Astrocyte of the cerebellum (primary cell): ENCODE measurements at regions not wholly inside any gene's neighbourhood (a gene's known extent, or its start where the extent isn't known, plus 50 kb on each side); places are given as distances from the start of the nearest gene placed in this dataset.

Experiments
- DNase-seq: peaks from one replicate; pipeline ENCODE4 v3.0.0-alpha.2; 2011; ENCODE audit warnings: low read depth
- H3K4me3 ChIP-seq: 2 replicates; pipeline ENCODE4 v1.5.1; 2011; ENCODE audit warnings: mild to moderate bottlenecking, low read depth, low read length, moderate library complexity
- in situ Hi-C: cut with HindIII; loops from 2 replicates; pipeline ENCODE4 v1.10.0; 2017; ENCODE audit warnings: low sequenced_read_pairs
- TF ChIP-seq, protein P1 (sequence below): IDR thresholded peaks from 2 replicates; pipeline ENCODE4 v1.5.1; 2012; ENCODE audit warnings: low read length, low read depth, moderate library complexity, mild to moderate bottlenecking; ENCODE audit errors: missing control alignments

DNA sequence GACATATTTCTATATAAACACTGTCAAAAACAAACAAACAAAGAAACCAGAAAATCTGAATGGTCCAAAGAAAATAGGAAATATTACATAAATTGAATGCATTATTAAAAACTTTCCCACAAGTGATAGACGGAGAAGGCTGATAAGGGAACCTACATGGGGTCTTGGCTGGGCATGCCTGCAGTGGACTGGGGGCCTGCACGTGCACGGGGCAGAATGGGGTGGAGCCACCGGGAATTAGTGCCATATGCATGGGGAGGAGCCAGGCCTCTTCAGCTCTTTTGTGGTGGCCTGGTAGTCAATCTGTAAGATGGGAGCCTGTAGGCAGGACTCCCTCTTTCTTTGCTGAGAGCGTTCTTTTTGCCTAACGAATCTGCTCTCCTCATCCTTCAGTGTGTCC is 1031.7 kb upstream of the FBXO33 start:
- TF ChIP-seq, protein P1, sequence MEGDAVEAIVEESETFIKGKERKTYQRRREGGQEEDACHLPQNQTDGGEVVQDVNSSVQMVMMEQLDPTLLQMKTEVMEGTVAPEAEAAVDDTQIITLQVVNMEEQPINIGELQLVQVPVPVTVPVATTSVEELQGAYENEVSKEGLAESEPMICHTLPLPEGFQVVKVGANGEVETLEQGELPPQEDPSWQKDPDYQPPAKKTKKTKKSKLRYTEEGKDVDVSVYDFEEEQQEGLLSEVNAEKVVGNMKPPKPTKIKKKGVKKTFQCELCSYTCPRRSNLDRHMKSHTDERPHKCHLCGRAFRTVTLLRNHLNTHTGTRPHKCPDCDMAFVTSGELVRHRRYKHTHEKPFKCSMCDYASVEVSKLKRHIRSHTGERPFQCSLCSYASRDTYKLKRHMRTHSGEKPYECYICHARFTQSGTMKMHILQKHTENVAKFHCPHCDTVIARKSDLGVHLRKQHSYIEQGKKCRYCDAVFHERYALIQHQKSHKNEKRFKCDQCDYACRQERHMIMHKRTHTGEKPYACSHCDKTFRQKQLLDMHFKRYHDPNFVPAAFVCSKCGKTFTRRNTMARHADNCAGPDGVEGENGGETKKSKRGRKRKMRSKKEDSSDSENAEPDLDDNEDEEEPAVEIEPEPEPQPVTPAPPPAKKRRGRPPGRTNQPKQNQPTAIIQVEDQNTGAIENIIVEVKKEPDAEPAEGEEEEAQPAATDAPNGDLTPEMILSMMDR: no peak
- no peak overlapping the region for H3K4me3 ChIP-seq
- DNase-seq: no peak
- in situ Hi-C loops: no loop called here

GRCh38 chr14:40452674-40453073 is 1020.4 kb upstream of the FBXO33 start:
- in situ Hi-C loops: no loop called here
- no peak for DNase-seq
- H3K4me3 ChIP-seq: no peak overlapping the region
- TF ChIP-seq, protein P1: no peak

DNA sequence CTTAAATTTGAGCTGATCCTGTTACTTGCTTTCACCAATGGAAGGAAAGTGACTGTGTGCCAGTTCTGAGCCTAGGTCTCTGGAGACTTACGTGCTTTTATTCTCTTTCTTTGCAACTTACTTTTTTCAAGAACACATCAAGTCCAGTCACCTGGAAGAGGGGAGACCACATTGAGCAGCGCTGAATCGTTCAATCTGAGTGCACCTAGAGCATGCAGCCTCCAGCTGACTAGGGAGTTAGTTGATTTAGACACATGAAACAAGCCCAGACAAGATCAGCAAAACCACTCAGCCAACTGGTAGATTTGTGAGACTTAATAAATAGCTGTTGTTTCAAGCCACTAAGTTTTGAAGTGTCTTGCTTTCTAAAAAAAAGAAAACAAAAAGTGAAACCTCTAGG is 1014.8 kb upstream of the FBXO33 start:
- TF ChIP-seq, protein P1: no peak
- DNase-seq: no peak
- in situ Hi-C loops: no loop called here
- no peak overlapping the region for H3K4me3 ChIP-seq

GRCh38 chr14:40445020-40445419 is 1012.8 kb upstream of the FBXO33 start:
- DNase-seq: no peak
- in situ Hi-C loops: no loop called here
- TF ChIP-seq, protein P1: no peak
- H3K4me3 ChIP-seq: no peak overlapping the region

DNA sequence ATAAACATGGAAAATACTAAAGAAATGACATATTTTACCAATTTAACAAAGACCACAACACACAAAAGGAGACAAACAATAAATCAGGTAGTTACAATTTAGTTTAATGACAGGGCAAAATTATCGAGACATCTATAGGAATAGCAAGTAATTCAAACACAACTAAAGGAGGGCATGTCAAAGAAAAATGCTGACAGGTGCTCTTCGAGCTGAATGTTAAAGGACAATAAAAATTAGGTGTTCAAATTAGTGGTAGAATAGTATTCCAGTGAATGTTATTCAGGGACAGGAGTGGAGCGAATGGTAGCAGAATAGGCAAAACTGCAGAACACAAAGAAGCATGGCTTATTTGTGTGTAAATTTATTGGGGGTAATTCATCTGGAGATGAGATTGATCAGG is 1004.3 kb upstream of the FBXO33 start:
- DNase-seq: no peak
- in situ Hi-C loops: no loop called here
- TF ChIP-seq, protein P1: no peak
- H3K4me3 ChIP-seq: no peak overlapping the region

DNA sequence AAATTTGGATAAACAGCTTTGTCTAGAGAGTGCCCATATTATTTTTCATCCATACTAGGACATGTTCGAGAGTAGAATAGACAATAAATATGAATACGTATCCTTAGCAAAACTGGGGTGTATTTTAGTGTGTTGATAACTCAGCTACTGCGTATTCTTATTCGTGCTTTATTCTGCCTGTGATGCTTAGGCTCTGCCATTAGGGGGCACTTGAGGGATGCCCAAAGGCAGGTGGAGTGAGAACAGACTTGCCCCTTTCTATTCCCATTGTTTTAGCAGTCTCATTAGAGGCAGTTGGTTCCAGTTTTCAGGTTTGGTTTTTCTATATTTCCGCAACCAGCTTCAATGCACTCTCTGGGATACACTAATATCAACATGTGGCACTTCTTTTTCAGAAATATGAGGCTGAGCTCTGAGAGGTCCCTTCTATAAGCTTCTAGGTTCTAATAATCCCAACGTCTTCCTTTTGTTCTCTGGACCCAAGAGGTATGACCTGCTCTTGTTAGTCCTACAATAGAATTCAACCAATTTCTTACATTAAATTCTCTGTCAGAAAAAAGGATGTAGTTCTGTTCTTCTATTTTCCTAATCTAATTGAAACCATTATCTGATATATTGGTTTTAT is 985.7 kb upstream of the FBXO33 start:
- no peak overlapping the region for H3K4me3 ChIP-seq
- TF ChIP-seq, protein P1: peak; percentile 52
- no peak for DNase-seq
- in situ Hi-C loops: no loop called here
